ENCODE measurements at regions not wholly inside any gene's neighbourhood (a gene's known extent, or its start where the extent isn't known, plus 50 kb on each side); places are given as distances from the start of the nearest gene placed in this dataset.

DNA sequence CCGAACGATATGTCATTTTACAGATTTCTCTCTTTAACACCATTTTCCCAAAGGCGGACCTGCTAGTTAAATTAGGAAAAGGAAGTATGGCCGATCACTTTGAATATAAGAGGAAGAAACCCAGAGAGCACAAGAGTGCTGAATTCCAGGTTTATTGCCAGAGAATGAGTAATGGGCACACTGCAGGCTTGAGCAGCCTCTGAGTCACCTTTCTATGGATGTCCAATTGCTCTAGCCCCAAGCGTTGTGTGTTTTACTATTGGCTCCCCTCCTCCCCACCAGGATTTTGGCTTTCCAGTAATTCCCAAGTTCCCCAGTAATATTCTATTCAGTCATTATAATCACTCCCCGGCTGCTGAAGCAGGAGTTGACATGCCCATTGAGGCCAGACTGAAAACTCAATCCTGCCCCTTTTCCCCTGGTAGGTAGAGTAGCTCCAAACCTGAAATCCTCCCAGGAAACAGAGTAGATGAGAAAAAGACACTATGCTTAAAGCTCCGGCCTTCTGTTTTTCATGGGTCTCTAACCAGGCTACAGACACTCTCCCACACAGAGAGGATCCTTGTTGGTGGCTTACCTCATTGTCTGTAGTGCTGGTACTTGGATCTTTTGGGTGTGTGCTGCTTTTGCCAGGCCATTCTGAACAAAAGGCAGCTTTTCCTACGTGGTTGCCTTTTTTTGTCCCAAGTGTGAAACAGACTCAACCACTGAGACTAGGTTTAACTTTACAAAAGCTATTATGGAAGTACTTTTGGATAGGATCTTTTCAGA is 704.3 kb upstream of the FLRT2 start:
- DNase-seq (no peak), ATAC-seq (no peak)
- no peaks in the 10 kb centered on the region for H3K4me1 Mint-ChIP-seq
- no peak overlapping the region for H3K4me3 Mint-ChIP-seq
- H3K9me3 Mint-ChIP-seq (ENCODE audit: low read depth) = peaks cover 14% of the 10 kb centered on the region
- H3K36me3 Mint-ChIP-seq = no peaks in the 10 kb centered on the region
- CTCF ChIA-PET = no interaction called here
- H3K27me3 Mint-ChIP-seq = no peaks in the 10 kb centered on the region
- no peak overlapping the region for H3K27ac Mint-ChIP-seq

DNA sequence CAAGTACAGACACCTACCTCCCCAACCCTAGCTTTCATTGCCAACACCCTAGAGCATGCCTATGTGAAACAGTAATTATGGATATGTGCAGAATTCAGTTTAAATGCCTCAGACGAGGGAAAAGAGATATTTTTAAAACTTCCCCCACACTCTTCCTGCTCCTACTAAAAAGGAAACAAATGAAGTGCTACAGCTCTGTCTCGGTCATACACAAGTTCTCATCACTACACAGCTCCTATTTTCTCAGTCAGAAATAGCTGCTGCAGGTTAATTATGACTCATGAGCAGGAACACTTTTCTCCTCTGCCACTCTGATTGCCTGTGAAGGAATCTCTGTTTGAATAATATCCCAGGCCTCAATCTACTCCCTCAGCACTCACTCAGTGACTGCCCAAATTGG is 703.6 kb upstream of the FLRT2 start:
- H3K27ac Mint-ChIP-seq = no peak overlapping the region
- ATAC-seq = no peak
- CTCF ChIA-PET = no interaction called here

DNA sequence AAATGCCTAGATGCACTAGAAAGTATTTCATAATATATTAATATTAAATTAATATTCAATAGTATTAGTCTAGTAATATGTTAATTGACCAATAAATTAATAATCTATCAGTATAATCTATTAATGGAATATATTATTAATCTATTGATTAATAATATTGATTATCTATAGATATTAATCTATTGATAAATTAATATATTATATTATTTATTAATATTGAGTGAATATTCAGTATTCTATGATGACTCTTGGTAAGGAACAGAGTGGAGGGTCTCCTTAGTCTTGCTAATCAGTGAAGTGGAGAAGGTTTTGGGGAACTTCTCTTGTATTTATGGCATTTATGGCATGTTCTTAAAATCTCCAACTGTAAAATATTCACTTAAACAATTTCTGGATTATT is 679.3 kb upstream of the FLRT2 start:
- H3K4me1 Mint-ChIP-seq = no peaks in the 10 kb centered on the region
- H3K4me3 Mint-ChIP-seq = no peak overlapping the region
- ATAC-seq (no peak), DNase-seq (no peak)
- no peak overlapping the region for H3K27ac Mint-ChIP-seq
- CTCF ChIA-PET = no interaction called here
- peaks cover 5% of the 10 kb centered on the region for H3K9me3 Mint-ChIP-seq (ENCODE audit: low read depth)
- H3K27me3 Mint-ChIP-seq = no peaks in the 10 kb centered on the region
- H3K36me3 Mint-ChIP-seq = no peaks in the 10 kb centered on the region

More for the DNA sequence above, 703.6 kb upstream of the FLRT2 start:
- Mint-ChIP-seq H3K27me3 (no peaks in the 10 kb centered on the region), H3K9me3 (ENCODE audit: low read depth) (peaks cover 13% of the 10 kb centered on the region), H3K36me3 (no peaks in the 10 kb centered on the region), H3K4me1 (no peaks in the 10 kb centered on the region), H3K4me3 (no peak overlapping the region)
- DNase-seq = no peak

DNA sequence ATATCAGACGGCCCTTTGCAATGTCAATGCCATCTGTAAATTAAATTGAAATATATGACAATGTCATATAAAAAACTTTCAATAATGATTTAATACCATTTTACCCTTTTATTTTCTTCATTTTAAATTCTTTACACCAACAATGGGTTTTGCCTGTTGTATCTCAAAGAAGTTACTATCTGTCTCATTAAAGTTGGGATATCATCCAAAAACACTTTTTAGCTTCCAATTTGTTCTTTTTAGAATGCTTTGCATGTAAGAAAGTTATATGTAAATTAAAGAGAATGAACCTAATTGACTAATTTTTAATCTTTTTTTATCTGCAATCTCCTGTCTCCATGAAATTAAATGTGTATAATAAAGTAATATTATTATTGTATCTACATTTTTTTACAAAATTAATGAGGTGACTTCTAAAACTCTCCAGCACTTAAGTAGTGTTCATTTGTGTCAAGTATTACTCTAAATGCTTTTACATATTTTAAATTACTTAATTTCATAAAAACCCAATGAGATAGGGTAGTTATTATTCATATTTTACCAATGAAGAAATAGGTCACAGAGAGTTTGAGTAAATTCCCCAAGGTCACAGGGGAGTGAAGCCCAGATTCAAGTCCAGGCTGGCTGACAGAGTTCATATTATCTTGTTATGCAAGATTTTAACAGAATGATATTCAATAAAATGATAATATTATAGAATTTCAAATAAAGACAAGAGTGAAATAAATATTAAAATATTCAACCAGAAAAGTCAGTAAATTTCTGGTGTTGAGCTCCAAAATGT is 673.0 kb upstream of the FLRT2 start:
- Mint-ChIP-seq H3K4me1 (no peaks in the 10 kb centered on the region), H3K9me3 (ENCODE audit: low read depth) (peaks cover 8% of the 10 kb centered on the region), H3K4me3 (no peak overlapping the region), H3K27ac (no peak overlapping the region), H3K36me3 (no peaks in the 10 kb centered on the region), H3K27me3 (no peaks in the 10 kb centered on the region)
- ATAC-seq (no peak), DNase-seq (no peak)
- CTCF ChIA-PET = no interaction called here

DNA sequence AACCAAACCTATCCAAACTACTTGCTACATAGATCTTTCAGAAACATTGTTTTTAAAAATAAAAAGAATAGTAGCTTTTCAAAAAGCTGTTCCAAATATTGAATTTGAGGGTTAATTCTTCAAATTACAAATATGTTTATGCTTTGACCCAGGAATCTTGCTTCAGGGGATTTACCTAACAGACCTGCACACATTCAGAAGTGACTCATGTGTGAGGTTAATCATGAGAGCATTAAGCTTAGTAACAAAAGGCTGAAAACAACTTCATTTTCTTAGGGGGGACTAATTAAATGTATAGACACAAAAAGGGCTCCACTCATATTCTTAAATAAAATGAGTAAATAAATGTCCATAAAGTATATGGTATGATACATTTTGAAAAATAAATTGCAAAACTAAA is 672.4 kb upstream of the FLRT2 start:
- H3K9me3 Mint-ChIP-seq (ENCODE audit: low read depth) = peaks cover 8% of the 10 kb centered on the region
- H3K36me3 Mint-ChIP-seq = no peaks in the 10 kb centered on the region
- H3K4me3 Mint-ChIP-seq = no peak overlapping the region
- CTCF ChIA-PET = no interaction called here
- no peak overlapping the region for H3K27ac Mint-ChIP-seq
- DNase-seq (no peak), ATAC-seq (no peak)
- H3K27me3 Mint-ChIP-seq = no peaks in the 10 kb centered on the region
- H3K4me1 Mint-ChIP-seq = no peaks in the 10 kb centered on the region

DNA sequence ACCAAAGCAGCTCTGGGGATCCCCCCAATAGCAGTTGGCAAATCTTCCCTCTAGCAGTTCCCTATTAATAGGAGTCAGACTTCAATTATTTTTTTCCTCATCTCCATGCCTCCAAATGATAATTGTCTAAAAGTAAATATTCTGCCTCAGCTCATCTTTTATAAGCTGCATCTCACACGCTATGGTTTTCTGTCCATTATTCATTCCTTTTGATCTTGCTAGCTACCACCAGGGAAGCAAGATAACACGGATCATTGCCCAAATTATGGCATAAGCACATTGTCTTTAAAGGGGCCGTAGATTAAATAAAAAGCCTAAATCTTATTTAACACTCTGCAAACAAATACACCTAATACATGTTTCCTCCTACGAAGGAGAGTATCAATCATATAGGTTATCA is 670.8 kb upstream of the FLRT2 start:
- Mint-ChIP-seq H3K27ac (no peak overlapping the region), H3K9me3 (ENCODE audit: low read depth) (peaks cover 6% of the 10 kb centered on the region), H3K4me1 (no peaks in the 10 kb centered on the region), H3K27me3 (no peaks in the 10 kb centered on the region), H3K4me3 (no peak overlapping the region), H3K36me3 (no peaks in the 10 kb centered on the region)
- CTCF ChIA-PET = no interaction called here
- no peak for DNase-seq
- ATAC-seq = no peak

DNA sequence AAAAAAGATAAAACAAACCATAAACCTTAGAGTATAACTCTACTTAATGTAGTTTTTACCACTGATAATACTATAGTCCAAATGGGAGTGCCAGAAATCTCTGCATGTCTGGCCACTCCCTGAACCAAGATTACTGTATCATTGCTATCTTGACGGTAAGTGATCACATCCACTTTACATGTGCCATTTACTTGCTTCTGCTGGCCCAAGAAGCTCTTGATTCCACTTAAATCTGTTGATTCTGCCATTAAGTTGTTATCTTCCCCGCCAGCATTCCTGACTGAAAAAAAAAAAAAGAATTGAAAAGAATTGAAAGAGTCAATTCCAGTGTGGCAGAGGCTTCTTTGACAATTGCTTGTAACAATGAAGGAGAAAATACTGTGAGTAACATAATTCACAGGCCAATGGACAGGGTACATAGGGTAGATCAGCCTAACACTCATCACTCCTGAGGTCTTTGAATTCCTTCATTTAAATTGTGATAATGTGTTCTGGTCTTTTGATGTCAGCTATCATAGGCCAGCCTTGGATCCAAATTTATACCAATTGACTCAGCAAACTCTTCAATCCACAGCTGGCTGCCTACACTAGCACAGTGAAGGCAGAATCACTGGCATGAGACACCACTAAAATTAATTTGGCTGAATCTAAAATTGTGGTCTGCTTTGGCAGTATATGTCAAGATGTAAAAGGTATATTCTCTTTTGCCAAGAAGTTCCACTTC is 665.2 kb upstream of the FLRT2 start:
- CTCF ChIA-PET = no interaction called here

DNA sequence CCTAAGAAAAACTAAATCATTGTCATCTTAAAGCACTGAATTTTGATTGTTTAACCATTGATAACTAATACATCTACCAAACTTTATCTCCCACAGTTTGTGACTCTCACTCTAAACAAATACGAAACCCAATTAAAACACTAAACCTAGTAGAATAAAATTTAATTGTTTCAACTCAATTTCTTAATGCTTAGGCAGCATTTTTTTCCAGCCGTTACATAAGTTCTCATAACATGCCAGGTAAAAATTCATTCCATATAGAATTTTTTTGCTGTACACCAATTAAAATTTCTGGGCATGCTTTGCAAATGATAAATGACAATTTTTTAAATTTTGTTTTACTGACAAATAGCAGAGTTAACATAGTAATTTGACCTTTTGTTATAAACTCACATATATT is 658.2 kb upstream of the FLRT2 start:
- Mint-ChIP-seq H3K4me1 (no peaks in the 10 kb centered on the region), H3K9me3 (ENCODE audit: low read depth) (peaks cover 3% of the 10 kb centered on the region), H3K36me3 (no peaks in the 10 kb centered on the region), H3K27ac (no peak overlapping the region), H3K27me3 (no peaks in the 10 kb centered on the region), H3K4me3 (no peak overlapping the region)
- no peak for ATAC-seq
- CTCF ChIA-PET = no interaction called here
- no peak for DNase-seq

More for the DNA sequence above, 665.2 kb upstream of the FLRT2 start:
- H3K9me3 Mint-ChIP-seq (ENCODE audit: low read depth) = peaks cover 3% of the 10 kb centered on the region
- H3K4me1 Mint-ChIP-seq = no peaks in the 10 kb centered on the region
- H3K27ac Mint-ChIP-seq = no peak overlapping the region
- H3K4me3 Mint-ChIP-seq = no peak overlapping the region
- ATAC-seq = no peak
- no peak for DNase-seq
- no peaks in the 10 kb centered on the region for H3K36me3 Mint-ChIP-seq
- H3K27me3 Mint-ChIP-seq = no peaks in the 10 kb centered on the region

DNA sequence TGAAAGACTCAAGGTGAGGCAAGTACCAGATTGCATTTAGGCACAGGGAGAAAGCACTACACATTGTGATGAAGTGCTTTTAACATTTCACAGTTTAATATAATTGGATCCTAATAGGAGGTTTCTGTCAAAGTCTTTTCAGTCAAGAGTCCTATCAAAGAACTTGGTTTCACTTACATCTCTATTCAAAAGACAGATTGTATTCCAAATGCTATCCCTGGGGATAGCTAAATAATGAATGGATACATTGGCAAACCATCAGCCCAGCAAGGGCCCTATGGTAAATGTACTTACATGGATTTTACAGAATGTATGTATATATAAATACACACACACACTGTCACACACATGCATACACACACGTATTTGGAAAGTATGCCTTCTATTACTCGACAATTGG is 655.5 kb upstream of the FLRT2 start:
- DNase-seq = no peak
- Mint-ChIP-seq H3K27me3 (no peaks in the 10 kb centered on the region), H3K9me3 (ENCODE audit: low read depth) (peaks cover 6% of the 10 kb centered on the region), H3K4me3 (no peak overlapping the region), H3K36me3 (no peaks in the 10 kb centered on the region), H3K27ac (no peak overlapping the region), H3K4me1 (no peaks in the 10 kb centered on the region)
- CTCF ChIA-PET = no interaction called here
- no peak for ATAC-seq

DNA sequence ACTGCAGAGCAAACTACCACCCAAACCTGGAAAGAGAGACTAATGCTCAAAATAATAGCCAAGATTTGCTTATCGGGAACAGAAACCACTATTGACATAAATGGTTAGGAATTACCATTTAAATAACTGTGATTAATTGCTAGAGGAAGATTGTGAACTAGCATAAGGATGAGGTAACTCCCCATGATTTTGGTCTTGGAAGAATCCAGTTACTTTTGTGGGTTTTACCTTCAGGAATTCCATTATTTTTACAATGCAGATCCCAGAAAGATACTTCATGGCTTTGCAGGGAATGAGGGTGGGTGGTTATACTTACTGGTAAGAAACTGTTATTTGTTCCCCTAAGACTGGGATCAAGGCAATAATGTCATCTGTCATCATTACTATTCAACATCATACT is 652.9 kb upstream of the FLRT2 start:
- CTCF ChIA-PET = no interaction called here
- H3K9me3 Mint-ChIP-seq (ENCODE audit: low read depth) = peaks cover 9% of the 10 kb centered on the region
- no peaks in the 10 kb centered on the region for H3K36me3 Mint-ChIP-seq
- ATAC-seq (no peak), DNase-seq (no peak)
- no peak overlapping the region for H3K27ac Mint-ChIP-seq
- H3K4me1 Mint-ChIP-seq = no peaks in the 10 kb centered on the region
- no peak overlapping the region for H3K4me3 Mint-ChIP-seq
- H3K27me3 Mint-ChIP-seq = no peaks in the 10 kb centered on the region

DNA sequence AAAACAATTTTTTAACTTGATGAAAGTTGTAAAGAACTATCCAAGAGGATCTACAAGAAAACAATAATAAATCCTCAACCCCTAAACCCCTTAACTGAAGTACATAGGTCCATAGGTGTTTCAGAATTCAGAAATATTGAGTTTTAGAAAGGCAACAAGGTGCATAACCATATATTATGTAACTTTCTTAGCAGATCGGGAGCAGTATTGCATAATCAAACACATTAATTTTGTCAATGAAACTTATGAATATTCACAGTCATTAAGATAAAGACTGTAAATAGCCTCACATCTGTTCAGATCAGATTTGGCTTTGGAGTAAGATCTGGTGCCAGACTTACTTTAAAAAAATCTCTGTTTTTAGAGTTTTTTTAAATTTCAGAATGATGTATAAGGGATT is 647.1 kb upstream of the FLRT2 start:
- ATAC-seq (no peak), DNase-seq (no peak)
- Mint-ChIP-seq H3K4me3 (no peak overlapping the region), H3K4me1 (no peaks in the 10 kb centered on the region), H3K9me3 (ENCODE audit: low read depth) (peaks cover 4% of the 10 kb centered on the region), H3K27ac (no peak overlapping the region), H3K36me3 (no peaks in the 10 kb centered on the region), H3K27me3 (no peaks in the 10 kb centered on the region)
- CTCF ChIA-PET = no interaction called here

DNA sequence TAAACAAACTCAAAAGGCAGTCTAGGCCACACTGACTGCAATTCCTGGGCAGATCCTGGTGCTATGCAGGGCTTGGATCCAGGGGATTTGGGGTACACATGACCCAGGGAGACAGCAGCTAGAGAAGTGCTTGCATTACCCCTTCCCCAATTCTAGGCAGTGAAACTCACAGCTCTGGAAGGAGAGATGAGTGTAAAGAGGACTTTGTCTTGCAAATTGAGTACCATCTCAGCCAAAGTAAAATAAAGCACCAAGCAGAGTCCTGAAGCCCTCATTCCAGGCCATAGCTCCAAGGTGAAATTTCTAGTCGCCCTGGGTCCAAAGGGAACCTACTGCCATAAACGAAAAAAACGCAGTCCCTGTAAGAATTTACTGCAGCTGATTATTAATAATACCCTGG is 644.9 kb upstream of the FLRT2 start:
- Mint-ChIP-seq H3K27ac (no peak overlapping the region), H3K9me3 (ENCODE audit: low read depth) (peaks cover 6% of the 10 kb centered on the region), H3K4me3 (no peak overlapping the region), H3K27me3 (no peaks in the 10 kb centered on the region), H3K36me3 (no peaks in the 10 kb centered on the region), H3K4me1 (no peaks in the 10 kb centered on the region)
- CTCF ChIA-PET = no interaction called here
- DNase-seq = no peak
- ATAC-seq = no peak

DNA sequence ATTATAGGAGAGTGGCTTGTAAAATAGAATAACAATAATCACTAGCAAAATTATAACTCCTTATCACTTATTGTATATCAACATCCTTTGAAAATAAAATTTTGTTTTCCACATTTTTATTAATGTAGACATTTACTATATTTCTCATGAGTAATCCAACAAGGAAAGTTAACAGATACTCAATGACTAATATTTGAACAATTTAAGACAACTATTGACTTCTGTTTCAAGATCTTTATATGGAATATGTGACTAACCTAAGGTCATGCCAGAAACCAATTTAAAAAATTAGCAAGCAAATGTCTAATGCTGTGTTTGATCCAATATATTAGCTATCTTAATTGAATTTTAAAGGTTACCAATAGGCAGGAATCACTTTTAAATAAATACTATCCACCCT is 638.5 kb upstream of the FLRT2 start:
- H3K4me1 Mint-ChIP-seq = no peaks in the 10 kb centered on the region
- DNase-seq (no peak), ATAC-seq (no peak)
- no peaks in the 10 kb centered on the region for H3K36me3 Mint-ChIP-seq
- H3K4me3 Mint-ChIP-seq = no peak overlapping the region
- CTCF ChIA-PET = no interaction called here
- no peak overlapping the region for H3K27ac Mint-ChIP-seq
- peaks cover 7% of the 10 kb centered on the region for H3K9me3 Mint-ChIP-seq (ENCODE audit: low read depth)
- H3K27me3 Mint-ChIP-seq = no peaks in the 10 kb centered on the region

DNA sequence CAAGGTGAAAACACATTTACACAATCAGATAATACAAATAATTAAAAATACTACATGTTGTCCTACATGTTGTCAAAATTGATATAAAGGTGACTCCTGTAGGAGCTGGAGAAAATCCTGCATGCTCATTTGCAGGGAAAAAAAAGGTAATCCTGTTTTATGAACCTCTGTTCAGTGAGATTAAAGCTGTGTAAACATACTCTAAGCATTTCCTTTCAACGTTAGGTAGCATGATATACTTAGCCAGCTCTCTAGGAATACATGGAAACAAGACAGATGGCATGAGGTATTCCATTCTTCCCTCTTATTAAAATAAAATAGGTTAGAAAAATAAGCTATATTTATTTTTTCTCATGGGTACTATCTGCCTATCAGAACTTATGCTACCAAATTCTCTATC is 635.7 kb upstream of the FLRT2 start:
- H3K9me3 Mint-ChIP-seq (ENCODE audit: low read depth) = peaks cover 12% of the 10 kb centered on the region
- CTCF ChIA-PET = no interaction called here

More for the DNA sequence above, 635.7 kb upstream of the FLRT2 start:
- no peak for DNase-seq
- no peaks in the 10 kb centered on the region for H3K27me3 Mint-ChIP-seq
- no peaks in the 10 kb centered on the region for H3K36me3 Mint-ChIP-seq
- no peak overlapping the region for H3K4me3 Mint-ChIP-seq
- H3K4me1 Mint-ChIP-seq = no peaks in the 10 kb centered on the region
- H3K27ac Mint-ChIP-seq = no peak overlapping the region
- ATAC-seq = no peak

Measured in activated CD8-positive, alpha-beta memory T cell treated with anti-CD3 and anti-CD28 coated beads, Interleukin-2, amount 10 ng/mL, durations not matched to agents 7 days and 5 days (primary cell).